Vagina (tissue), 2 donors: ENCODE measurements at regions not wholly inside any gene's neighbourhood (a gene's known extent, or its start where the extent isn't known, plus 50 kb on each side); places are given as distances from the start of the nearest gene placed in this dataset.

ENCODE experiments used
- CTCF ChIP-seq, 3 experiments: fragments of 450-650 bp in 2 of 3; fragments of 200-600 bp in 1 of 3; sonication (generic) in 1 of 3; IDR thresholded peaks; one replicate each; pipeline ENCODE4 v1.5.1; 2017 to 2019; ENCODE audit warnings: antibody characterized with exemption in 3 of 3, mild to moderate bottlenecking in 2 of 3, moderate library complexity in 2 of 3
- POLR2A ChIP-seq, 2 donors: fragments of 450-650 bp; IDR thresholded peaks; one replicate each; pipeline ENCODE4 v1.6.1; 2017; ENCODE audit warnings: antibody characterized with exemption in 2 of 2, mild to moderate bottlenecking in 2 of 2, moderate library complexity in 2 of 2
- POLR2AphosphoS5 ChIP-seq, 2 donors: sonication (generic); formaldehyde crosslinking; IDR thresholded peaks; one replicate each; pipeline ENCODE4 v1.9.0; 2017; ENCODE audit warnings: antibody characterized with exemption in 2 of 2, mild to moderate bottlenecking in 2 of 2, low read depth in 1 of 2; ENCODE audit not compliant: insufficient read depth in 1 of 2

- TF ChIP-seq POLR2A (IDR thresholded peaks at IDR 0.05) (no peak), CTCF (IDR thresholded peaks at IDR 0.05) (no peak), POLR2AphosphoS5 (IDR thresholded peaks at IDR 0.05; ENCODE audit: insufficient read depth in 1 of 2, low read depth in 1 of 2) (no peak)
Observed at GRCh38 chr10:84801156-84801555, 472.8 kb downstream of the CCSER2 start.
